Astrocyte (in vitro differentiated cells and primary cell): ENCODE measurements at regions not wholly inside any gene's neighbourhood (a gene's known extent, or its start where the extent isn't known, plus 50 kb on each side); places are given as distances from the start of the nearest gene placed in this dataset.

Source experiments
- EZH2 ChIP-seq: IDR thresholded peaks from 2 replicates; pipeline ENCODE4 v1.6.1; 2012; ENCODE audit warnings: mild to moderate bottlenecking, low read length, inconsistent platforms; ENCODE audit not compliant: insufficient read depth
- TF ChIP-seq, protein P1 (sequence below): IDR thresholded peaks from 2 replicates; pipeline ENCODE4 v1.5.1; 2011; ENCODE audit warnings: low read depth, mild to moderate bottlenecking, inconsistent platforms, low read length, moderate library complexity; ENCODE audit not compliant: insufficient read depth

GRCh38 chr5:165525271-165525670 is 2019.9 kb downstream of the MAT2B start:
- TF ChIP-seq, protein P1, sequence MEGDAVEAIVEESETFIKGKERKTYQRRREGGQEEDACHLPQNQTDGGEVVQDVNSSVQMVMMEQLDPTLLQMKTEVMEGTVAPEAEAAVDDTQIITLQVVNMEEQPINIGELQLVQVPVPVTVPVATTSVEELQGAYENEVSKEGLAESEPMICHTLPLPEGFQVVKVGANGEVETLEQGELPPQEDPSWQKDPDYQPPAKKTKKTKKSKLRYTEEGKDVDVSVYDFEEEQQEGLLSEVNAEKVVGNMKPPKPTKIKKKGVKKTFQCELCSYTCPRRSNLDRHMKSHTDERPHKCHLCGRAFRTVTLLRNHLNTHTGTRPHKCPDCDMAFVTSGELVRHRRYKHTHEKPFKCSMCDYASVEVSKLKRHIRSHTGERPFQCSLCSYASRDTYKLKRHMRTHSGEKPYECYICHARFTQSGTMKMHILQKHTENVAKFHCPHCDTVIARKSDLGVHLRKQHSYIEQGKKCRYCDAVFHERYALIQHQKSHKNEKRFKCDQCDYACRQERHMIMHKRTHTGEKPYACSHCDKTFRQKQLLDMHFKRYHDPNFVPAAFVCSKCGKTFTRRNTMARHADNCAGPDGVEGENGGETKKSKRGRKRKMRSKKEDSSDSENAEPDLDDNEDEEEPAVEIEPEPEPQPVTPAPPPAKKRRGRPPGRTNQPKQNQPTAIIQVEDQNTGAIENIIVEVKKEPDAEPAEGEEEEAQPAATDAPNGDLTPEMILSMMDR: no peak
- no peak for TF ChIP-seq EZH2
